SK-N-SH (cell line): ENCODE measurements at regions not wholly inside any gene's neighbourhood (a gene's known extent, or its start where the extent isn't known, plus 50 kb on each side); places are given as distances from the start of the nearest gene placed in this dataset.

Experiments
- CTCF ChIA-PET: fragments of 300-600, 350-600 bp; formaldehyde crosslinking; extraction: SDS; loops from one replicate; lab custom pipeline; 2021; lab: Yijun Ruan, JAX
- POLR2A ChIA-PET: fragments of 350-600 bp; sonication (Branson Sonifier 250); formaldehyde crosslinking; extraction: SDS; loops from one replicate; lab custom pipeline; 2020; ENCODE audit warnings: antibody characterized with exemption, inconsistent platforms; lab: Yijun Ruan, JAX
- DNase-seq: peaks from one replicate; pipeline ENCODE4 v3.0.0; 2012
- H2AFZ ChIP-seq: fragments of 200-600 bp; sonication (generic); 2 replicates; pipeline ENCODE4 v1.8.1; 2016; ENCODE audit warnings: antibody characterized with exemption, mild to moderate bottlenecking, low read depth
- H3F3A ChIP-seq: fragments of 200-600 bp; sonication (generic); replicated peaks from 2 replicates; pipeline ENCODE3; 2016; ENCODE audit warnings: antibody characterized with exemption, mild to moderate bottlenecking; ENCODE audit not compliant: insufficient read depth
- H3K27ac ChIP-seq, 2 experiments: fragments of 200-500 bp in 1 of 2; fragments of 200-600 bp in 1 of 2; sonication (Bioruptor generic) in 1 of 2; sonication (generic), shearing (Covaris generic) in 1 of 2; 2 replicates each; pipeline versions ENCODE4 v1.5.1 to v1.6.1; 2014 to 2016; ENCODE audit warnings: low read depth in 2 of 2, inconsistent platforms in 1 of 2, low read length in 1 of 2, mild to moderate bottlenecking in 1 of 2, mixed read lengths in 1 of 2
- H3K27me3 ChIP-seq: fragments of 200-600 bp; sonication (generic), shearing (Covaris generic); 2 replicates; pipeline ENCODE4 v1.6.1; 2016; ENCODE audit warnings: mixed run types; ENCODE audit not compliant: insufficient read depth
- H3K36me3 ChIP-seq, 2 experiments: fragments of 200-500 bp in 1 of 2; fragments of 200-600 bp in 1 of 2; sonication (Bioruptor generic) in 1 of 2; sonication (generic) in 1 of 2; replicated peaks in 1 of 2; 2 replicates each; pipeline versions ENCODE3 to v1.5.1; 2014 to 2016; ENCODE audit warnings: low read length in 1 of 2, mild to moderate bottlenecking in 1 of 2; ENCODE audit not compliant: insufficient read depth in 2 of 2, control insufficient read depth in 1 of 2
- H3K4me1 ChIP-seq, 2 experiments: fragments of 200-500 bp in 1 of 2; fragments of 200-600 bp in 1 of 2; sonication (Bioruptor generic) in 1 of 2; sonication (generic), shearing (Covaris generic) in 1 of 2; 2 replicates each; pipeline versions ENCODE4 v1.5.1 to v1.6.1; 2014 to 2016; ENCODE audit warnings: low read depth in 1 of 2, low read length in 1 of 2, mixed run types in 1 of 2; ENCODE audit not compliant: insufficient read depth in 2 of 2, control insufficient read depth in 1 of 2
- H3K4me2 ChIP-seq: fragments of 200-600 bp; sonication (generic), shearing (Covaris generic); 2 replicates; pipeline ENCODE4 v1.6.1; 2017; ENCODE audit warnings: mixed run types
- H3K4me3 ChIP-seq, 2 experiments: fragments of 200-500 bp in 1 of 2; fragments of 200-600 bp in 1 of 2; sonication (Bioruptor generic) in 1 of 2; sonication (generic), shearing (Covaris generic) in 1 of 2; 2 replicates each; pipeline versions ENCODE4 v1.5.1 to v1.8.1; 2014 to 2016; ENCODE audit warnings: low read depth in 2 of 2, inconsistent platforms in 1 of 2, low read length in 1 of 2, mild to moderate bottlenecking in 1 of 2, mixed read lengths in 1 of 2, moderate library complexity in 1 of 2
- H3K79me2 ChIP-seq: fragments of 200-600 bp; sonication (generic); 2 replicates; pipeline ENCODE4 v1.8.1; 2017; ENCODE audit warnings: mild to moderate bottlenecking; ENCODE audit not compliant: insufficient read depth
- H3K9ac ChIP-seq: fragments of 200-600 bp; sonication (generic); 2 replicates; pipeline ENCODE4 v1.6.1; 2017; ENCODE audit warnings: mixed run types
- H3K9me2 ChIP-seq: fragments of 200-600 bp; sonication (generic); 2 replicates; pipeline ENCODE4 v1.6.1; 2017; ENCODE audit warnings: mixed run types
- H3K9me3 ChIP-seq: fragments of 200-600 bp; sonication (generic); 2 replicates; pipeline ENCODE4 v1.6.1; 2017; ENCODE audit warnings: mixed run types, mild to moderate bottlenecking, moderate library complexity
- H4K20me1 ChIP-seq: fragments of 200-600 bp; sonication (generic); 2 replicates; pipeline ENCODE4 v1.6.1; 2017; ENCODE audit warnings: mild to moderate bottlenecking, mixed run types; ENCODE audit not compliant: insufficient read depth
- ELF1 ChIP-seq: IDR thresholded peaks from 2 replicates; pipeline ENCODE4 v1.4.0; 2012
- EZH2phosphoT487 ChIP-seq: fragments of 200-600 bp; sonication (generic); IDR thresholded peaks from 2 replicates; pipeline ENCODE4 v1.6.1; 2017; ENCODE audit warnings: low read depth, mixed run types, mild to moderate bottlenecking, antibody characterized with exemption, moderate library complexity, borderline replicate concordance
- GABPA ChIP-seq: IDR thresholded peaks from 2 replicates; pipeline ENCODE4 v1.4.0; 2012; ENCODE audit warnings: low read depth, mild to moderate bottlenecking
- IRF3 ChIP-seq: fragments of 150-350 bp; IDR thresholded peaks from 2 replicates; pipeline ENCODE4 v1.6.1; 2016; ENCODE audit warnings: mild to moderate bottlenecking, low read depth, low read length
- MAX ChIP-seq: IDR thresholded peaks from 2 replicates; pipeline ENCODE4 v1.4.0; 2012; ENCODE audit warnings: low read depth
- NFIC ChIP-seq: IDR thresholded peaks from 2 replicates; pipeline ENCODE4 v1.4.0; 2012; ENCODE audit warnings: borderline replicate concordance
- RFX5 ChIP-seq: IDR thresholded peaks from 2 replicates; pipeline ENCODE4 v1.6.1; 2012; ENCODE audit warnings: mild to moderate bottlenecking, improper control_type of control experiment, low read length
- RXRA ChIP-seq: IDR thresholded peaks from 2 replicates; pipeline ENCODE4 v1.4.0; 2012; ENCODE audit warnings: low read depth, mild to moderate bottlenecking, borderline replicate concordance
- SIN3A ChIP-seq: IDR thresholded peaks from 2 replicates; pipeline ENCODE4 v1.6.1; 2012; ENCODE audit warnings: low read depth, mild to moderate bottlenecking, low read length, moderate library complexity, borderline replicate concordance
- TCF12 ChIP-seq: IDR thresholded peaks from 2 replicates; pipeline ENCODE4 v1.4.0; 2012
- USF1 ChIP-seq: IDR thresholded peaks from 2 replicates; pipeline ENCODE4 v1.4.0; 2012; ENCODE audit warnings: low read depth, borderline replicate concordance
- USF2 ChIP-seq: fragments of 150-350 bp; IDR thresholded peaks from 2 replicates; pipeline ENCODE4 v1.6.1; 2017; ENCODE audit warnings: antibody characterized with exemption, low read length, low read depth, borderline replicate concordance
- WGBS: methylation state at CpG from one replicate; pipeline ENCODE4 v1.1.6; 2017; ENCODE audit warnings: low lambda C conversion rate; 5-methylcytosine and 5-hydroxymethylcytosine counted together

- no peak overlapping the region for H3K9ac ChIP-seq
- TF ChIP-seq RXRA (no peak), EZH2phosphoT487 (no peak), MAX (no peak), NFIC (no peak), USF1 (no peak), ELF1 (no peak), GABPA (no peak), SIN3A (no peak), IRF3 (no peak)
- H3K36me3 ChIP-seq, result no peaks in the 10 kb centered on the region
- H3K27ac ChIP-seq, result no peak overlapping the region
- no peak for DNase-seq
- 61% methylated on average over 3 of the region's 4 CpGs for WGBS
- H3K4me1 ChIP-seq, result peaks cover 2 to 14% of the 10 kb centered on the region in 2 experiments; a peak in 2 of 4 replicates
- no peaks in the 10 kb centered on the region; the same call in 1 of the 2 replicates for H3K79me2 ChIP-seq
- ChIA-PET CTCF (no interaction called here), POLR2A (no interaction called here)
- H2AFZ ChIP-seq, result no peak overlapping the region
- no peaks in the 10 kb centered on the region for H3K27me3 ChIP-seq
- no peaks in the 10 kb centered on the region for H3F3A ChIP-seq
- no peak overlapping the region for H3K4me2 ChIP-seq
- no peak overlapping the region for H3K4me3 ChIP-seq
- H3K9me2 ChIP-seq, result no peaks in the 10 kb centered on the region
- H3K9me3 ChIP-seq, result no peaks in the 10 kb centered on the region
- H4K20me1 ChIP-seq, result no peaks in the 10 kb centered on the region
Observed at GRCh38 chr3:193895409-193895808, 240.5 kb upstream of the HES1 start.

GRCh38 chr3:193896419-193896818, 239.5 kb upstream of the HES1 start:
- Histone ChIP-seq H3K4me3 (no peak overlapping the region), H3K36me3 (no peaks in the 10 kb centered on the region), H3K9ac (no peak overlapping the region), H3K4me2 (no peak overlapping the region)
- 61% methylated on average over 7 of the region's 7 CpGs for WGBS
- POLR2A ChIA-PET, result no interaction called here
- CTCF ChIA-PET, result no interaction called here
- TF ChIP-seq TCF12, result no peak
- TF ChIP-seq, all 33 proteins: peak for 0
- no peak for DNase-seq
- Histone ChIP-seq H3K79me2 (no peaks in the 10 kb centered on the region; the same call in 1 of the 2 replicates), H3K4me1 (peaks cover 2 to 14% of the 10 kb centered on the region in 2 experiments; a peak in 2 of 4 replicates), H3K9me3 (no peaks in the 10 kb centered on the region), H4K20me1 (no peaks in the 10 kb centered on the region), H2AFZ (no peak overlapping the region), H3K9me2 (no peaks in the 10 kb centered on the region), H3K27ac (no peak overlapping the region), H3F3A (no peaks in the 10 kb centered on the region), H3K27me3 (no peaks in the 10 kb centered on the region)

GRCh38 chr3:193897288-193897687, 238.7 kb upstream of the HES1 start:
- ChIA-PET POLR2A (no interaction called here), CTCF (interaction anchor here (0.9 to 1.8 kb wide), 2 partner anchors 14 to 117 kb away, joined by 3 to 5 read pairs; no protein-coding TSS in a partner anchor)
- H3K4me2 ChIP-seq, result no peak overlapping the region
- no peaks in the 10 kb centered on the region for H3F3A ChIP-seq
- H3K27ac ChIP-seq, result no peak overlapping the region
- peaks cover 6 to 17% of the 10 kb centered on the region in 2 experiments; a peak in 2 of 4 replicates for H3K4me1 ChIP-seq
- no peak overlapping the region for H3K9ac ChIP-seq
- H3K9me3 ChIP-seq, result no peaks in the 10 kb centered on the region
- no peak overlapping the region for H3K4me3 ChIP-seq
- TF ChIP-seq IRF3 (no peak), RFX5 (no peak), NFIC (no peak), USF2 (no peak)
- H3K9me2 ChIP-seq, result no peaks in the 10 kb centered on the region
- no peaks in the 10 kb centered on the region for H3K27me3 ChIP-seq
- no peak overlapping the region for H2AFZ ChIP-seq
- no peaks in the 10 kb centered on the region for H4K20me1 ChIP-seq
- 75% methylated on average over 10 of the region's 10 CpGs for WGBS
- no peaks in the 10 kb centered on the region; the same call in 1 of the 2 replicates for H3K79me2 ChIP-seq
- no peaks in the 10 kb centered on the region for H3K36me3 ChIP-seq
- DNase-seq, result no peak
